Fibroblast of skin of abdomen (primary cell): ENCODE measurements at regions not wholly inside any gene's neighbourhood (a gene's known extent, or its start where the extent isn't known, plus 50 kb on each side); places are given as distances from the start of the nearest gene placed in this dataset.

Experiments
- DNase-seq: peaks from one replicate; pipeline ENCODE4 v3.0.0-alpha.2; 2013

DNA sequence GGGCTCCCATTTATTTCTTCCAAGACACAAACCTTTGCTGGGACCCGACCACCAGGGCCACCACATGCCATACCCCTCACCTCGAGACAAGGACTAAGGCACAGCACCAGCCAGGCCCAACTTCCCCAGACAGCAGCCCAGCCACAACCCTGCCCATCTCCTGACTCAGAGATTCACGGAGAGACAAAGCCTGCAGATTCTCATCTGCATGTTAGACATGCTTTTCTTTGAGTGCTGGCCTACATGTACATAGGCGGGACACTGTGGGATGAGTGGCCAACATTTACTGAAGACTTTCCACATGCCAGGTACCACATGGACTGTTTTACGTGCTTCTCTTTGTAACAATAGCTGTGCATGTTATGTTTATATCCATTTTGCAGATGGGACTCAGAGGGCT lies 221.3 kb upstream of the ZMIZ1 start:
- no peak for DNase-seq

DNA sequence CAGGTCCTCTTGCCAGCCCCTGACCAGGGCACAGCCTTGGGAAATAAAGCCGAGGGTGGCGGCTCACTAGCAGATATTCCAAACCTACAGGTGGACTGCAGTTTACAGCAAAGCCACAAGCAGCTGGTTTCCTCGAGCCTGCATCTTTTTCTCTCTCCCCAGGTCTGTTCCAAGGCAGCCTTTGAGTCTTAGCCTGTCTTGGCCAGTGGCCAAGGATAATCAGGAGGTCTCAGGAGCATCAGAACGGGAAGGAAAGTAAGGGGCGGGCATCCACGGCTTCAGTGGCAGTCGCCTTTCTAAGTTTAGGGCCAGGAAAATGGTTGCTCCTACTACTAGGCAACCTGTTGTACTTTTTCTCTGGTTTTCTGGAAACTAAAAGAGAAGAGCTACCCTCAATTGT lies 219.7 kb upstream of the ZMIZ1 start:
- no peak for DNase-seq

DNA sequence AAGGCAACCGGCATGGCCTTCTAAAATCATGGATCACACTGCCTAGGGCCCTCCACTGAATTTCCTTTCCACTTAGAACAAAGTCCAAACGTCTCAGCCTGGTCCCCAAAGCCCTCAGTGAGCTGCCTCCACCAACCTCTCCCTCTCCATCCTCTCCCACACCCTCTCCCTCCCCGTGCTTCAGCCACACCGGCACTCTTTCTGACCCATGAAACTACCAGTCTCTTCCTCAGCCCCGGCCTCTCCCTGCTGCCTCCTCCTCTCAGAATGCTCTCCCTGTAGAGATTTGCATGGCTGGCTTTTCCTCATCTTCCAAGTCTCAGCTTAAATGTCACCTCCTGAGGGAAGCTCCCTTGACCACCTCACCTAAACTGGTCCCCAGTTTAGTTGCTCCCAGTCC lies 219.0 kb upstream of the ZMIZ1 start:
- DNase-seq: no peak

DNA sequence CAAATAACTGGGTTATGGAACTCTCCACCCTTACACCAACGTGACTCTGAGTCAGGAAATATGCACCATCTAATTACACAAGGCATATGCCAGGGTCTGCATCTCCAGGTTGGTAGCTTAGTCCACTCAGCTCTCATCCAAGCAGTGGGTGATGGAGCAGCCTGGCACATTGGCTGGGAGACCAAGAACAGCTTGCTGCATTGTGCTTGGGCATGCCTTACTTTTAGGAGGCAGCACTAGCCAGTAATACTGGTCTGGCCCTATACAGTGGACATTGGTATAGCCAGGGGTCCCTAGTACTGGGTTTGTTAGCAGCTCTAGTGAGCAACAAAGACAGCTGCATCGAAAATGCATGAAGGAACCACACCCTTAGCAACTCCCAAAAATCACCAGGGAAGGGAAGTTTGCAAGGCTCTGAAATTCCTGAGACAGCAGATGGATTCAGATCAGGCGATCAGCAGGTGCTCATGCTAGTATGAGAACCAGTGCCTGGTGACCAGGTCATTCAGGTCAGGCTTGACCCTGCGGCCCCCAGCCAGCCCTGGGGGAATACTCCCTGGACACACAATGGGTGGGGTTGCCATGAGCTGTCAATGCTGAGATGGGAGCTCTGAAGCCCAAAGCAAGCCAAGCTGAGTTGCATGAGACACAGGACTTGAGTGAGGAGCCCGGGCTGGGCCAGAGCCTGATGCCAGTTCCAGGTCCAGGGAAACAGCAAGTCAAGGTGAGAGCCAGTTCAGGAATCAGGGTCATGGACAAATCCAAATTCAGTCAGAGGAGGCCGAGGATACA lies 217.9 kb upstream of the ZMIZ1 start:
- DNase-seq: no peak

DNA sequence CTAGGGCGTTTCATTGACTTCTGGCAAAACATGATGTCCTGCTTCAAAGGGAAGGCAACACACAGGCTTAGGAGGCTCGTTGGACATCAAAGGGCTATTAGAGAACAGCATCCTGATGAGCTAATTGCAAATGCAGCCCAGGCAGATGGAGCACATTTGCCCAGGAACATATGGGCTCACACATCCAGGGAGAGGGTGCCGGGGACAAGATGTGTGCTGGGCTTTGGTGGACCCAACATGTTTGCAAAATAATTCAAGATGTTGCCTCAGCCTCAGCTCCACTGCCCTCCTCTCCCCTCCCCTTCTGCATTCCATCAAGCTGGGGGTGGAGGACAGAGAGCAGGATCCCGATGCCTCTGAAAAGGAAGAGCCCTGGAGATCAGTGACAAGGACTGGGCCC lies 217.1 kb upstream of the ZMIZ1 start:
- peak; percentile 85 for DNase-seq

DNA sequence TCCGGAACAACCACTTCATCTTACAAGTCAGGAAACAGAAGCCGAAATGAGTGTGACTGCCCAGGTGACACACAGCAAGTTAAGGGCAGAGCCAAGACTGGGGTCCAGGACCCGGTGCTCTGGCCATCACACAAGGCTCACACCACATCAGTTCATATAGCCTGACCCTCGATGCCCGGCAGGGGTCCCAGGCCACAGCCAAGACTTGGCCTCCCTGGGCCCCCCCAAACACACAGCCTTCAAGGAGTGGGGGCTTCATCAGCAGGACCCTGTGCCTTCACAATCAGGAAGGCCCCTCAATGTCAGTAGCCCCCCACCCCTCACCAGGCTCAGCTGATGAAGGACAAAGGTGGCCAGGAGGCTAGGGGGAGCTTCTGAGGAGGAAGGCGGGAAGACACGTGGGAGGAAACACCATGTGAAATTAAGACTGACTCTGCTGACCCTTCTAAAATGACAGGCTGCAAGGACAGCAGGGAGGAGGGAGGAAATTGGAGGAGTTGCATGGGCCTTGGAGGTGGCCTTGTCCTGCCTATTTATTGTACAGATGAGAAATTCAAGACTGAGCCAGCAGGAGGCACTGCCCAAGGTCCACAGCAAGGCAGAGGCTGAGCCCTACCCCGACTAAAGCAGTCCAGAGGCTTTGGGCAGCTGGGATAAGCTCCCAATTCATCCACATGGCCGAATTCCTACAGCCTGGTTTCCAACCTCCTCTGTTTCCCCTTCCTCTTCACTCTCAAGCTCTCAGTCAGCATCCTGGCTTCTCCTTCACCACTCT lies 216.1 kb upstream of the ZMIZ1 start:
- DNase-seq: no peak

DNA sequence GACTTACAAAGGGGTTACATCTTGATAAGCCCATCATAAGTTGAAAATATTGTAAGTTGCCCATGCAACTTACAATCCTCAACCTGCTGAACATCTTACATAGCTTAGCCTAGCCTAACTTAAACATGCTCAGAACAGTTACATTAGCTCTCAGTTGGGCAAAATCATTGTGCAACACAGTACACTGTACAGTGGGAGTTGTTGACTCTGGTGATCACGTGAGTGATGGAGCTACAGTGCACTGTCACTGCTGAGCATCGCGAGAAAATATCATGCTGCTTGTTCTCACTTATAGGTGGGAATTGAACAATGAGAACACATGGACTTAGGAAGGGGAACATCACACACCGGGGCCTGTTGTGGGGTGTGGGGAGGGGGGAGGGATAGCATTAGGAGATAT lies 214.9 kb upstream of the ZMIZ1 start:
- DNase-seq: no peak

DNA sequence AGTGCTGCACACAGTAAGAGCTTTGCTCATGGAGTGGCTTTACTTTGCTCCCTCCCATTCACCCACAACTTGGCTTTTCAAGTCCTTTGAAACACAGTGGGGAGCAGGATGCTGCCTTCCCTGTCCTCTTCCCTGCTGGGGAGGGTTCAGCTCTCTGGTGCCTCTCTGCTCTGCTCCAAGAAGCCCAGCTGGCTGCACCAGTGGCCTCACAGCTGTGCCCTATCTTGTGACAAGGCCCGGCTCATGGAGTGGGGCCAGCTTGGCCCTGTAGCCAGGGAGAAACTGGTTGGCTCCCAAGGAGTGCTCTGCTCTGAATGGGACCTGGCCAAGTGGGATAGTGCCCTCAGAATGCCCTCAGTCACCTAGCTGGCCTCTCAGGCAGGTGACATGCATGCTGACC lies 212.3 kb upstream of the ZMIZ1 start:
- DNase-seq: no peak

DNA sequence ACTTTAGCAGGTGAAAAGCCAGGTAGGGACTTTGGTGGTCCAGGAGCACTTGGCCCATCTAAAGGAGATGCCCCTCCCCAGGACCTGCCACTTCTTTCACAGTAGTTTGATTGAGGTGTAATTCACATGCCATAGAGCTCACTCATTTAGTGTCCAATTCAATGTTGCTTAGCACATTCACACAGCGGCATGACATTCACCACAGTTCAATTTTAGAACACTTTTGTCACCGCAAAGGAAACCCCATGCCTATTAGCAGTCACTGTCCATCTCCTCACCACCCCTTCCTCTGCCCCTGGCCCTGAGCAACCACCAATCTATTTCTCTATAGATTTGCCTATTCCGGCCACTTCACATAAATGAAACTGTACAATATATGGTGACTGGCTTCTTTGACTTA lies 211.6 kb upstream of the ZMIZ1 start:
- no peak for DNase-seq

DNA sequence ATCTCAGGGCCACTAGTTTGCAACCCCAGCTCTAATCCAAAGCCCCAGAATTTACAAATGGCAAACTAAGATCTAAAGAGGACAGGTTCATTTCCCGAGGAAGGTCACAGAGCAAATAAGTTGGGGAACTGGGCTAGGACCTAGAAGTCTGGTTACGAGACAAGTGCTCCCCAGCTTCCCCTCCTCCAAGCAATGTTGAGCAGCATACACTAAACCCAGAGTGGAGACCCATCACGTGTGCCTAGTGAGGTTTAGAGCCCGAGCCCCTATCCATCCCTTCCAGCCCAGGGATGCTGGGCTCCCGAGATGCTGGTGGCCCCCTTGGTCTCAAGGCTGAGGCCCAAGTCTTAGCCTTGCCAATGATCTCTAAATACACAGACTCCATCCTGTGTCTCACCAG lies 209.5 kb upstream of the ZMIZ1 start:
- DNase-seq: no peak

DNA sequence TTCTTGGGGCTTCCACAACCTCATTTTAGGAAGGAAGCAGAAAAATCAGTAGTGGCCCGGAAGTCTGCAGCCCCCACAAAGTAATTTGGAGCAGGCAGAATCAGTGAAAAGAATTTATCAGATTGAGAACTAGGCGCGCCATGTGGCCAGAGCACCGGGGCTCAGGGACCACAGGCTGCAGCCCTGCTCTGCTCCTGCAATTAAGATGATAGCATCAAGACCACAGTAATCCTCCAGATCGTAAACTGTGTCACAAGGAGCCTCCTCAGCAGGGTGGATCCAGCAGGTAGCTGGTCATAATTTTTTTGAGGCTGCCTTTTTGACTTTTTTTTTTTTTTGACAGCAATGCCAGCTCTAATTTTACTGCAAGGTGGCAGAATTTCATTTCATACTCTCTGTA lies 209.0 kb upstream of the ZMIZ1 start:
- DNase-seq: no peak

DNA sequence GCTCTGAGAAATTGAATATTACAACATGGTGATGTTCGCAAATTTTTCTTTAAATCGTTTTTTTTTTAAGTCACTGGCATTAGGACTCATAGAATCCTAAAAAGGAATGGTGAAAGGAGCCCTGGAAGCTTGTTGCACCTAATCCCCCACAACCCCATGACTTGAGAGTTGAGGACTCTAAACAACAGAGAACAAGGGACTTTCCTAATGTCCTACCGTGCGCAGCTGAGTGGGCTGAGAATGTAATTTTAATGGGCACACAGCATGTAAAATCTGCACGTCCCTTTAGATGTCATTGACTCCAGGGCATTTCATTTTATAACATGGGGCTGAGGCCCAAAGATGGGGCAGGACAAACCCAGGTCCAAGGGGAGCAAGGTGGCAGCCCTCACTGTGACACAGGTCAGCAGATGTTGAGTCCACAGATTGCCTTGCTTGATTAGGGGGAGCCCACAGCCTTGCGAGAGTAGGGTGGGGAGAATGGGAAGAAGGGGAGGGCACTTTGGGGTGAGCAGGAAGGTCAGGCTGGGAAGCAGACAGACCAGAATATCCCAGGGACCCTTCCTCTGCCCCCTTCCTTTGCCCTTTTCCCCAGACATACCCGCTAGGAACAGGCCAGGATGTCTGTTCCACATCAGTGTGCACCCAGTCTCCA lies 208.4 kb upstream of the ZMIZ1 start:
- DNase-seq: no peak

DNA sequence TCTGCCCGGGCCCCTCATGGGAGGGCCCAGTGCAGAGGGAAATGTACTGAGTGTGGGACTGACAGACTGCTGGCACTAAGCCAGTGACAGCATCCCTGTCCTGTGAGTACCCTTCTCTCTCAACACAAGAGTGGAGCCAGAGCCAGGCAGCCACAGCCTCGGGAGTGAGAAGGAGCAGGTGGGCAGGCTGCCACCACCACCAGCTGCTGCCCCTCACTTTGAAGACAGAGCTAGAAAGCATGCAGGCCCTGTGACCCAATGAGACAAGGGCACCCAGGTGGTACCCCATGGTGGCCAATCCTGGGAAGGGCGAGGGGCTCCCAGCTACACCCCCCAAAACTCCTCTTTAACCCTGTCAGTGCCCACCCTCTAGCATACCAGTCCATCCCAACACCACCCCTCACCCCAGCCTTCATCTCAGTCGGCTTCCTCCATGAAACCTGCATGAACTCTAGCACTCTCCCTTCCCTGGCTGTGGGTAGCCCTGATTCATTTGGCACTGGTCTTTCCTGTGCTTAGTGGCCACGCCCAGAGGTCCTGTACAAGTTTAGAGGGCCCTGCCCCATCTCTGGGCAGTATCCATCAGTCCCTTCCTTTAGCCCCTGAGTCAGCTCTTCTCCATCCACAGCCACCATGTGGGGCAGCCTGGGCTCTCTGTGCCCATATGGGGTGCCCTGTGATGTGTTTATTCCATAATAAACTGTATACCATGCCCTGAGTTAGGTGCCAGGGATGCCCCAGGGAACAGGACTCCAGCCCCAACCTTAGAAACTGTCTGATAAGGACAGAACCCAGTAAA lies 207.0 kb upstream of the ZMIZ1 start:
- no peak for DNase-seq

DNA sequence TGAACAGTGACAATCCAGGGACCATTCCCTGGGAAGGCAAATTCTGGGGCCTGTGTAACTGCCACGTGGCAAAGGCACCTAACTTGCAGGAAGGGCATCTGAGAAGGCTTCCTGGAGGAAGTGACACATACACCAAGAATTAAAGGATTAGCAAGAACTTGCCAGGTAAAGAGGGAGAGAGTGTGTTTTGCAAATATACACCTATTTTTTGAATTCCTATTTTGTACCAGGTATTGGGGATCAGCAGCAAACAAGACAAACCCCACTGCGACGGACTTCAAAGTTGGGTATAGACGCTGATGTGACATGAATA lies 206.5 kb upstream of the ZMIZ1 start:
- no peak for DNase-seq

DNA sequence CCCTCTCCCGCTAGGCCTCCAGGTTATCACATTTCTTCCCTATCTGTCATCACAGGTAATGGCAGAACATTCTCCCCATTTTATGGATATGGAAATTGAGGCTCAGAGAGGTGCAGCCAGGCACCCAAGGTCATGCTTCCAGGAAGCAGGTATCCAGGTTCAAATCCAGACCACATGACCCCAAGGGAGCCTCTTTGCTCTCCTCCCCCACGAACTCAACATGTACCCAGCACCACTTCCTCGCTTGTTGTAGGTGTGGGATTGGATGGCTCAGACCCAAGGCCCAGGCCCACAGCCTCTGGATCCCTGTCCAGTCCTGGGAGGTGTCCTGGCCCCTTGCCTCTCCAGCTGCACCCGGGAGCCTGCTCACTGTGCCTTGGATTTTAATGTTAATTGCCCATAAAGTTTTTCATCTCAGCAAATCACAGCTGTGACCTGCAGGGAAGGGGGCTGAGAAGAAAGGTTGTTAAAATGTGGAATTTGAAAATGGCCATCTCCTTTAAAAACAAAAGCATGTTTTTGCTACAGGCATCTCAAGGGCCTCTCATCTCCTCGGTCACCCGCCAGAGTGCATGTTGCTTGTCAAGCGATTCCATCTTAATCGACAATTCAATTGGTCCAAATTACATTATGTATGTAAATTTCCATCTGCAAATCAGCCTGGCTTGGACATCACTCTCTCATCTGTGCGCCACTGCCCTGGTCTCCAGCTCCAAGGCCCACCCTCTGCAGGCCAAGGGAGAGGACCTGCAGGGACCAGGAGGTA lies 205.4 kb upstream of the ZMIZ1 start:
- DNase-seq: no peak

DNA sequence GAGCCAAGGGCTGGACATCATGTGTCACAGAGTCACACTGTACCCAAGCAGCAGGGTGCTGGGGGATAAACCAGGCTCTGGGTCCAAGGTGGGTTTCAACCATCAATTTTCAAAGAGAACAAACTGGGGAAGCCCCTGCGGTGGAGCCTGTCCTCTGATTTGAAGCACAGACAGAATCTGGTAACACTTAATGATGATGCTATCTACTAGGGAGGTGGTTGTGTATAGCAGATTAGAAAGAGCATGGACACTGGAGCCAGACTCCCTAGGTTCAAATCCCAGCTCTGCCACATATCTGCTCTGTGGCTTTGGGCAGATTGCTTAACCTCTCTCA lies 204.9 kb upstream of the ZMIZ1 start:
- DNase-seq: no peak

DNA sequence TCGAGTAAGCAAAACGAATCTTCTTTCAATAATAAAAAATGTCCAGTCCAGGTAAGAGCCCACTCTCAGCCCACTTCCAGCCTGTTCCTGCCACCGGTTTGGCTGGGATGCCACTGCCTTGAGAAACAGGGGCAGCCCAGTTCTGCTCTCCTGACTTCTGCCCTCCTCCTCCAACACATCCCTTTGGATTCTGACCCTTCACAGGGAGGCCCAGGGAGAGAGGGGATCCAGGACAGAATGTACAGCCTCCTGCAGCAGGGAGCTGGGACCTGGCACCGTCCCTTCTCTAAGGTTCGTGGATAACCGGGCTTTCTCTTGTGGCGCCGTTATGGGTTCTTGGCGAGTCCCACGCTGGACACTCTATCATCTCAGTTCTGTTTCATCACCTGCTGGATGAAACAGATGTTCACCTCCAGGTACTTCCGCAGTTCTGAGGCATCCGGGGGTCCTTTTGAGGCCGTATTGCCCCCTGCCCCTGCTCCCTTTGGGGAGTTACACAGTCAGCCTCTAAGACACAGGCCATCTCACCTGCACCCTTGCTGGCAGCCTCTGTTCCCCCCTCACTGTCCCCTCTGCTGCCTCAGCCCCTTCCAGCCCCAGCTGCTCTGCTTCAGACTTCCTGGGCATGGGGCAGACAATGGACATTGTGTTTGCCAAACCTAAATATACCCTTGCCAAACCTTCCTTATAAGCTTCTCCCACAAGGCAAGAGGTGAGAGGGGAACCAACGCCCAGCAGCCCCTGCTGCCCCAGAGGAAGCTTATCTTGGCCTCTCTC lies 203.8 kb upstream of the ZMIZ1 start:
- no peak for DNase-seq

DNA sequence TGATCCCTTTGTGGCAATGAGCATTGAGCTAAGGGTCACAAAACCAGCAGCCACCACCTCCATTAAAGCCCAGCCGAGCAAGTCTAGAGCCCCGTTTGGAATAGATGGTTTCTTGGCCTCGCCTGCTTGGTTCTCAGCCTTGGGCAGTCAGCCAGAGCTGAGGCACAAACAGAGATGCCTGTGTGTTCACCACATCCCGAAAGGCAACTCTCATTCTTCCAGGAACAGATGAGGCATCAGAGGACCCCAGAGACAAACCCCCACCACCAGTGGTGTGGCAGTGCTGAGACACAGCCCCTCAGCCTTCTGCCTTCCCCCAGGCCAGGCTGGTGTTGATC lies 203.3 kb upstream of the ZMIZ1 start:
- DNase-seq: peak; percentile 37

DNA sequence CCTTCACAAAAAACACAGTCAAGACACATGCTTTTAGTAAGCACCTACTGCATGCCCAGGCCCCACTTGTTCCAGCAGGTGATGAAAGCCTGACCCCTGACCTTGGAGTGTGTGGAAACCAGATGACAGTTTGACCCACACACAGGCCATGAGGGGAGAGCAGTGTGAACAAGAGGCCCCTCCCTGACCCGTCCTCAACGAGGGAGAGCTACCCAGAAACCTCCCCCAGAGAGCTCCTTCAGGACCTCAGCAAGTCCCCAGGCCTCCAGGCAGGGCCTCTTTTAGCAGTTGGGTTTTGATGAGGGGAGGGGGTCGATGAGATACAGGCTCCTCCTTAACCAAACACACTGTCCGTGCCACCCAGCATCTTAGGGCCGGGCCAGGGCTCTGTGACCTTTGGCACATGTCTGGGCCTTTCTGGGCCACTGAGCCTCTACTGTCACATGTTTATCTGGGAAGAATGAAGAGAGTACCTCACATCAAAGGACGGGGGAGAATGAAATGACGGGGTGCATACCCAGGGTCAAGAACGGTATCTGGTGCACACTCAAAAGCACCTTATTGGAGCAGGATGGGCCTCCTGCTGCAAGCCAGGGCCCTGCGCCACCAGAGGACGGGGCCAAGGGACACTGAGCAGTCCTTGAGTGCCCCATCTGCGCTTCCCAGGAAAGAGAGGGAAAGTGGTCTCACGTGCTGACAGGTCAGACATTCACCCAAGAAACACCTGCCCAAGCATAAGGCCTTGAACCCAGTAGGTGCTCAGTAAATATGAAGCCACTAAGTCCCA lies 202.6 kb upstream of the ZMIZ1 start:
- DNase-seq: no peak

DNA sequence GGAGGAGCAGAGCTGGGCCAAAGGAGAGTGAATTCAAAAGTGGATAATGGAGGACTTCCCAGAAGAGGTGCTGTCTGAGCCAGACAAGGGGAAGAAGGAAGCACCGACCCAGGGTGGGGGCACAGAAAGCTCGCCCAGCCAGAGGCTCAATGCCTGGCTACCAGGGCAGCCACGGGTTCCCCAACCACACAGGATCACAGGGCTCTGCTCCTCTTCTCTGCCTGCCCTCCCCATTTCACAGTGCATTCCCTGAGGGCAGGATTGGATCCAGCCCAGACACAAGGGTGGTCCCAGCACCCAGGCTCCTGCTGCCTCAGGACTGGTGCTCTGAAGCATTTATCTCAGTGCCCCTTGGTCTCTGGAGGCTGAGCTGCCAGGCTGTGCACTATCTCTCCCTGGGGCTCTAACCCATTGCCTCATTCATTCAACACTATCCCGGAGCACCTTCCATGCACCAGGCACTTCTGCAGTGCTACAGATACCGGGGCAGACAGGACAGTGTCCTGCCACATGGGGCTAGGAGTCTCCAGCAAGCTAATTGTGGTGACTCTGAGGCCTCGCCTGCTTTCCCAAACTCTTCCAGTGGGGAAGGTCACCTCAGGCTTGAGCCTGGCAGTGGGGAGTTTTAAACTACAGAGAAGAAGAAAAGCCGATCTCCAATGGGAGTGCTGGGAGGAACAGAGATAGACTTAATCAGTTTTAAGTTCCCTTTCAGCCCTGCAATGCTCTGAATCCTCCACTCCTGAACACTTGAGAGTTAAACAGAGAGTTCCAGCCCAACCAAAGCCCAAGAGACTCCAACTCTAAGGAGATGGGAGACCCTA lies 201.8 kb upstream of the ZMIZ1 start:
- DNase-seq: no peak
